Activated T-cell treated with anti-CD3 and anti-CD28 coated beads for 24 hours (primary cell): ENCODE measurements at regions not wholly inside any gene's neighbourhood (a gene's known extent, or its start where the extent isn't known, plus 50 kb on each side); places are given as distances from the start of the nearest gene placed in this dataset.
"Not testable (repeated sequence)": the region's sequence is repeated elsewhere in the genome, so short reads cannot be mapped to it uniquely, and the experiment has no call there.

ENCODE experiments used
- DNase-seq: peaks from one replicate; pipeline ENCODE4 v3.0.0-alpha.2; 2020; ENCODE audit warnings: low read depth

DNA sequence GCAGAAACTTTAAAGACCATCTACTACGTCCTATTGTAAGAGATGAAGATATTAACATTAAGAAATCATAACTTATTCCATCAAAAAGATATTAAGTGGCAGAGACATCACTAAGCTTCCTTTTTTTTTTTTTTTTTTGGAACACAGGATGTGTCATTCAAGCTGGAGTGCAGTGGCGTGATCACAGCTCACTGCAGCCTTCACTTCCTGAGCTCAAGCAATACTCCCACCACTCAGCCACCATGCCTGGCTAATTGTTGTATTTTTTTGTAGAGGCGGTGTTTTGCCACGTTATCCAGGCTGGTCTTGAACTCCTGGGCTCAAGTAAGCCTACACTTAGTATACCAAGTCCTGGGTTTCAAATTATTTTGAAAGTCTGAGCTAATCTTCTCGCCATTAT lies 169.7 kb upstream of the KCTD7 start:
- DNase-seq, result not testable (repeated sequence)

DNA sequence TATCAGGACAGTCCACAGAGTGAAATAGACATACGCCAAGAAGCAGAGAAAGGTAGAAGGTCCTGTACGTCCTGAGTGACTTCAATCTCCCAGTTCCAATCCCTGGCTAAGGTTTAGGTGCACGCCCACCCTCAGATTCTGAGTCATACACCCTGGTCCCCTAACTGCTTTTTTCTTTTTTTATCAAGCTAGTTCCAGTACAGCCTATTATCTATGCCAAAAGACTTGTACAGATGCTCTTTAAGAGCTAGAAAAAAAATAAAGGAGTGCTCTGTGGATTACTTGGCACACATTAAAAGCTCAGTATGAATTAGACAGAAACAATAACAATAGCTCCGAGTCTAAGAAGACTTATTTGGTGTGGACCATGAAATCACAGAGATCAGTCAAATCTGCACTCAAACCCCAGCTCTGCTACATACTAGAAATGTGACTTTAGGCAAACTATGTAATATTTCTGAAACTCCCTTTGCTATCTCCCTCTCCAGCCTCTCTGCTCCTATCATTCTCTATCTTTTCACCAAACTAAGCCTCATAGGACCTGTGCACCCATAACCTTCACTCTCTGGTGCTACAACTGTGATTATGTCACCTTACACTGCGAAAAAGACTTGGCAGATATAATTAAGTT lies 168.8 kb upstream of the KCTD7 start:
- not testable (repeated sequence) for DNase-seq

DNA sequence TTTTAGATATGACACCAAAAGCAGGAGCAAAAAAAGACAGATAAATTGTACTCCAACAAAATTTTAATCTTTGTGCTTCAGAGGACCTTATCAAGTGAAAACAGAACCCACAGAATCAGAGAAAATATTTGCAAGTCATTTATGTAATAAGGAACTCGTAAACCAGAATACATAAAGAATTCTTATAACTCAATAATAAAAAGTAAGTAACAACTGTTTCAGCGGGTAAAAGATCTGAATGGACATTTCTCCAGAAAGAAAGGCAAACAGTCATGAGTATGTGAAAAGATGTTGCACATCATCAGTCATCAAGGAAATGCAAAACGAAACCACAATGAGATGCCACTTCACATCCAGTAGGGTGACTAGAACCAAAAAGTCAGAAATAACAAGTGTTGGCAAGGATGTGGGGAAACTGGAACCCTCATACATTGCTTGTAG lies 167.7 kb upstream of the KCTD7 start:
- DNase-seq, result no peak

DNA sequence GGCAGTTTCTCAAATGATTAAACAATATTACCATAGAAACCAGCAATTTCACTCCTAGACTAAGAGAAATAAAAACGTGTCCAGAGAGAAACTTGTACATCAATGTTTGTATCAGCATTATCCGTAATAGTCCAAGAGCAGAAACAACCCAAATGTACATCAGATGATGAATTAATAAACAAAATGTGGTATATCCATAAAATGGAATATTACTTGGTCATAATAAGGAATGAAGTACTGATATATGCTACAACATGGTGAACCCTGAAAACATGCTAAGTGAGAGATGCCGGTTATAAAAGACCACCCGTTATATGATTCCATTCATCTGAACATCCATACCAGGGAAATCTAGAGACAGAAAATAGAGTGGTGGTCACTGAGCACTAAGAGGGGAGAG lies 167.3 kb upstream of the KCTD7 start:
- DNase-seq, result not testable (repeated sequence)

DNA sequence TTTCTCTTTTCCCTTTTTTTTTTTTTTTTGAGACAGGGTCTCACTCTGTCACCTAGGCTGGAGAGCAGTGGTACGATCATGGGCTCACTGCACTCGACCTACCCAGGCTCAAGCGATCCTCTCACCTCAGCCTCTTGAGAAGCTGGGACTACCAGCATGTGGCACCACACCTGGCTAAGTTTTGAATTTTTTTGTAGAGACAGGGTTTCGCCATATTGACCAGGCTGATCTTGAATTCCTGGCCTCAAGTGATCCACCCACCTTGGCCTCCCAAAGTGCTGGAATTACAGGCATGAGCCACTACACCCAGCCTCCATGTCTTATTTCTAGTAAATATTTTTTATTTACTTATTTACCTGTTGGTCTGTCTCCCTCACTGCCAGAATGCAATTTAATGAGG lies 165.8 kb upstream of the KCTD7 start:
- not testable (repeated sequence) for DNase-seq

DNA sequence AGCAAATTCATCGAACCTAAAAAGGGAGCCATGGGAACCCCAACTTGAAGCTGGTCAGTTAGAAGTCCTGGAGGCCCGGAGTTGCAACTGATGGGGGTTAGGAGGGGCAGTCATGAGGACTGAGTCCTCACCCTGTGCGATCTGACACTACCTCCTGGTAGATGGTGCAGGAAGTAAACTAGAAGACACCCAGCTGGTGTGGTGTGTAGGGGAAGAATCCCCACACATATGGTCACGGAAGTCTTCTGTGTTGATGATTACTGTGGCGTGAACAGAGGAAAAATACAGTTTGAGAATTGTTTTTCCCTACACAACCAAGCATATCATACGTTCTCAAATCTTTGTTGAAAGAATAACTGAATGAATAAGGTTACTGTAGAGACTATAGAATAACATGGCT lies 164.6 kb upstream of the KCTD7 start:
- no peak for DNase-seq

DNA sequence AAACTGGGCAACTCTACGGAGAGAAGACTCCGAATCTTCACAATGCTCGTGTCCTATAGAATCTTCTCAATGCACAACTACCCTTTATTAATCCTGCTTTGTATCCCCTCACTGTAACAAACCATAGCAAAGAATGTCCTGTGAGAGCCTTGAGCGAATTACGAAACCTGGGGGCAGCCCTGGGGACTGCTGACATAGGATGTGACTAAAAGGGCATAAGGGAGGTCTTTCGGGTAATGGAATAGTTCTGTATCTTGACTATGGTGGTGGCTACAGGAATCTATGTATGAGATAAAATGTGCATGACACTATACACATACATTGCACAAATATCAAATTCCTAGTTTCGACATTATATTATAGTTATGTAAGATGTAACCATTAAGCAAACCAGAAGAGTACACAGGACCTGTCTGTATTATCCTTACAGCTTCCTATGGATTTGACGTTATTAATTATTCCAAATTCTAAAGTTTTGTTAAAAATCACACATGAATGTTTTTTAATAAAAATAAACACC lies 162.5 kb upstream of the KCTD7 start:
- DNase-seq, result no peak

DNA sequence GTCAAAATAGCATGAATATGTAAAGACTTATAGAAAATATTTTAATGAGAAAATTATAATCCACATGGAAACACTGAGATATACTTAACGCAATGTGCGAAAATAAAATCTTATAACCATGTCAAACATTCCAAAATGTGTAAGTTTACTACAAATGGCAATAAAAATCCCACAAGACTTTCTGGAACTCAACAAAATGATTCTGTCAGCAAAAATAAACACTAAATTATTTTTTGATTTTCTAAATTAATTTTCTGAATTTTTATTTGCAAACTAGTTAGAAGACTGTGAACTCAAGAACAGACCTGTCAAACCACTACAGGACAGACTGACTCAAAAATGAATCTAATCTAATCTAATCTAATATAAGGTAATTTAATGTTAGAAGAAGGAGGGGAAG lies 160.8 kb upstream of the KCTD7 start:
- DNase-seq, result no peak

DNA sequence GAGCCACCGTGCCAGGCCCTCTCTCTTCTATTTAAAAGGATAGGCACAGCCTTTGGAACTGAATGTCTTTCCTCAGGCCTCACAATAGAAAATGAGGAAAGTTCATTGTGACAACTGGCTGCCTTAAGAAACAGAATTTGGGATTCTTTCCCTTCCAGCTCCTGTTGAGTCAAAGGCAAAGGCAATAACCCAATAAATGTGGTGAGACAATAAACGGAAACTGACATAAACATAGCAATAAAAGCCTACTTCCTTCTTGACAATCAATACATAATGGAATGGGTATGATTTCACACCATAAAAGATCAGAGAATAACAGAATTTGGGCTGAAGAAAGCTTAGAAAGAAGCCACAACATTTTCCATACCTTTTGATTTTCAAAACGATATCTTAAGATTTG lies 155.6 kb upstream of the KCTD7 start:
- DNase-seq, result not testable (repeated sequence)

DNA sequence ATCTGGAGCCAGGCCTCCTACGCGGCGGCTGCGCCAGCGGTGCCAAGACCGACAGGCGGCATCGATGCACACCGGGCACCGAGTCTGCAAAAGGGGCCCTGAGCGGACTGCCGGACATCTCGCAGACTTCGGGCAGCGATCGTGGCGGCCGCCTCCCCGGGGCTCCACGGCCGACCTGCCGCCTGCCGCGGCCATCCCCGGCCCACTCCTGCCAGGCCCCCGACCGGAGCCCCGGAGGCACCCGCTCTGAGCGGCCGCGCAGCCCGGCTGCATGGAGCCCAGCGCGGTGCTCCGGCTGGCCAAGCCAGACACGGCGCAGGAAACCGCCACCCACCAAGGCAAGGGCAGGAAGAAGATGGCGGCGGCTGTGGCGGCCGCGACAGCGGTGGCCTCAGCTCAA lies 154.2 kb upstream of the KCTD7 start:
- no peak for DNase-seq

DNA sequence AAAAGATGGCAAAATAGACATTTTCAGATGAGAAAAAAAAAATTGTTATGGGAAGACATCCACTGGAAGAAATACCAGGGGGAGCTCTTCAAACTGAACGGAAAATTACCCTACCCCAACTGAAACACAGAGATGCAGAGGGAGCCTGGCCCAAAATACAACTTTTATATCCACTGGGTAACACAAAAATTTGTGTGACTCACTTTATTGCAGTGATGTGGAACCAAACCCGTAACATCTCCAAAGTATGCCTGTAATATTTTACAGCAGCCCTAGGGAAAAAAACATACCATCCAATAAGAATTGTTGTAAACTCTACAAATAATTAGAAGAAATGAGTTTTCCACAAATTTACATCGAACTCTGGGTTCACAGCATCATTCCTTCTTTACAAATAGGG lies 152.6 kb upstream of the KCTD7 start:
- not testable (repeated sequence) for DNase-seq

DNA sequence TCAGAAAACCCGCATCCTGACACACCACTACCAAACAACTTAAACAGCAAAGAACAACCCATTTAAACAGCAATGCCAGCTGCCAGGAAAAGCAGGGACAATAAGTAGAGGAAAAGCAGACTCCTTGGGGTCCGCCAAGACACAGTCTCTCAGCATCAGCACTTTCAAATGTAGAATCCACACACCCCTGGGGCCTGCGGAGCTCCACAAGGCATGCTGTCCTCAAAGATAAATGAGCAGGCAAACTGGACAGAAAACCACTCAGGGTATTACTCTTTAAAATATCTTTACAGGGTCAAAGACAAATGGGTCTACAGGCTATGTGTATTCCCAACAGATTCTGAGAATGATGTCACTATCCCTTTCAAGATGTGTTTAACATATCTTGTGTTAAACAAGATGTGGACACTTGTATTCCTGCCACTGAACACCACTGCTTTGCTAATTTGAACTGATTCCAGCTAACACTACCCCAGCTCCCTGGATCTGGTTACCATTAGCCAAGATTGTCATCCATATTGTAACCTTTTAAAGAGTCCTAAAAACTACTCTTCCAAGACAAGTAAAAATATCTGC lies 150.8 kb upstream of the KCTD7 start:
- DNase-seq, result not testable (repeated sequence)

DNA sequence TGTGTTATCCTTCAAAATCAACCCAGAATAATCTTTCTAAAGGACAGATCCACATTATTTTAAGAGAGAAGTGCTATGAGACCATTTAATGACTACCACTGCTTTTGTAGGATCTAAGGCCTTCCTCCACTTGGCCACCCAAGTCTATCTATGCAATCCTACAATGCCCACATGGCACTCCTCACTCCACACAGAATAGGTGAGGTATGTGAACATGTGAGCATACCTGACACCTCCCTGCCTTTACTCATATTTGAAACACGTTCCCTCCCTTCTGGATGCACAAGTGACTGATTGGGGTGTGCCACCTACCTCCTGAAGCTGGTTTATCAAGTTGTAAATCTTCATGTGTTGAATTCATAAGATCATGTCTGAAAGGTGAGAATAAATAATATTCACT lies 147.5 kb upstream of the KCTD7 start:
- not testable (repeated sequence) for DNase-seq

DNA sequence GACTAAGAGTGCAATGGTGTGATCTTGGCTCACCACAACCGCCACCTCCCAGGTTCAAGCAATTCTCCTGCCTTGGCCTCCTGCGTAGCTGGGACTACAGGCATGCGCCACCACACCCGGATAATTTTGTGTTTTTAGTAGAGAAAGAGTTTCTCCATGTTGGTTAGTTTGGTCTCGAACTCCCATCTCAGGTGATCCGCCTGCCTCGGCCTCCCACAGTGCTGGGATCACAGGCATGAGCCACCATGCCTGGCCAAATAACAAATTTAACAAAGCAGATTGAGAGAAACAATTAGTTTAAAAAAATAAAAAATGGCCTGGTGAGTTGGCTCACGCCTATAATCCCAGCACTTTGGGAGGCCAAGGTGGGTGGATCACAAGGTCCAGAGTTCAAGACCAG lies 139.6 kb upstream of the KCTD7 start:
- DNase-seq, result not testable (repeated sequence)

DNA sequence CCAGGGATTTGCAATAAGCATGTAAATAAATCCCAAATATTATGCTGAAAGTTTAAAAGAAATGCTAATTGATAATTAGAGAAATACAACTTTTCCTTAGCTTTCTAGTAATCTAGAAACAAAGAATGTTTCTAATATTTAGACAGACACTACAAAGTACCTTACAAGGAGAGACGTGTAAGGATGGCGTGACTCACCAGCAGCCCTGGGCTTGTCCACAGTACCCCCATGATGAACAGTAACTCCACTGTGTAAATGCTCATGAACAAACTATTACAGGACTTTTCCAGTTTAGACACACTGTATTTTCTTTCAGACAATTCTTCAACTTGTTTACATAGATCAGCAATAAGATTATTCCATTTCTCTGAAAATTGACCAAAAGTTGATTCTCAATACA lies 138.9 kb upstream of the KCTD7 start:
- DNase-seq, result not testable (repeated sequence)

DNA sequence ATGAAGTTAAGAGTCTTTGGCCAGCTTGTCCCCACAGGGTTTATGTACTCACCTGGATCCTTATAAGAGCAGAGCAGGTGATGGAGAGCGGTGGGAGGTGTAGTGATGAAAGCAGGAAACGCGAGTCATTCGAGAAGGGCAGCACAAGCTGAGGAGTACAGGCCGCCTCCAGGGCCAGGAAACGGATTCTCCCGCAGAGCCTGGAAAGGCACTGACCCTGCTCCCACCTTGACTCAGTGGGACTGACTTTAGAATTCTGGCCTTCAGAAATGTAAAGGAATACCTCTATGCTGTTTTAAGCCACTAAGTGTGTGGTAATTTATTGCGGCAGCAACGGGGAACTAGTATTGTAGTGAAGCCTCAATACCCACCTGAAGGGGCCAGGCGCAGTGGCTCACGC lies 137.7 kb upstream of the KCTD7 start:
- not testable (repeated sequence) for DNase-seq

DNA sequence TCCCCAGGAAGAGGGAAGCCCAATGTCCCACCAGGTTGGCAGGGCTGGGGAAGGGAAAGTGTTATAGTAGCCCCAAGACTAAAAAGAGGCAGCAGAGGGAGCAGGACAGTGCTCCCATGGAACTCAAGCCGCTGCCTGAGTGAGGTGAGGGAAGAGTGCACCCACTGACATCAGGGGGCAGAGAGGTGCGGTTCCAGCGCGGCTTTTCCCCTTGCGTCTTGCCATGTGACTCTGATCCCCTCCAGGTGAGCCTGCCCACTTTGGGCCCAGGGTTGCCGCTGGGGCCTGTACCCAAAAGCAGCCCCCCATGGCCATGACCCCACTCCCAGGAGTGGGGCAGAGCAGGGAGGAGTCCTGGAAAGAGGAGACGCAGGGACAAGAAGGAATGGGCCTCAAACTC lies 136.3 kb upstream of the KCTD7 start:
- not testable (repeated sequence) for DNase-seq

DNA sequence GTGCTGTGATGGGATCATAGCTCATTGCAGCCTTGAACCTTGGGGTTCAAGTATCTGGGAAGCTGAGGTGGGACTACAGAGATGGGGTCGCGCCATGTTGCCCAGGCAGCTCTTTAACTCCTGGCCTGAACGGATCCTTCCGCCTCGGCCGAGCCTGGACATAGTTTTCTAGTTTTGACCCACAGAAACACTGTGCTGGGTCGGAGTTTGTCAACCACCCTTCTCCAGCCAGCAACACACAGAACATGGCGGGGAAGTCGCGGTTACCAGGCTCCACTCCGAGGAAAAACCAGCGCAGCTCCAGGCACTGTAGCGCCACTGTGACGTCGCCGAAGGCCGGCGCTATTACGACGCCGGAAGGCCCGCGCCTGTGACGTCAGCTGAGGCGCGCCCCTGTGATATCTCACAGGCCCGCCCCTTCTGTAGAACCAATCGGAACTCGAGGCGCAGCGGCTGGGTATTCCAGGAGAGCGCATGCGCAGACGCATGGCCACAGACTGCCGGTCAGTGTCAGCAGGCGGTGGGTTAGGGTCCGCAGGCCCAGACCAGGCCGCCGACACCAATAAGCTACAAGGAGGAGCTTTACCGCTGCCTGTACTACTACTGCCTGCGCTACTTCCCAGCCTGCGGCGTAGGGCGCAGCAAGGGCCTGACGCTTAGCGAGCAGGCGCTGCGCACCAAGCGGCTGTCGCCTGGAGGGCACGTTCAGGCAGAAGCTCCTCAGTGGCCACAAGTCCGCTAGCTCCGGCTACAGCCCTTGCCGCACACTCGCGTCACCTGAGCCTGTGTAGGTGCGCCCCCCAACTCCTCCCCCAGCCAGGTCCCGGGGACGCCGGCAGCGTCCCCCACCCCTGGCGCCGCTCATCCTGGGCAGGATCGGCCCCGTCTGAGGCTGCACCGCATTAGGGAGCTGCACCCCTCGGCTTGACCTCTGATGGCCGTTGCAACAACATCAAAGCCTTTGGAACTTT lies 135.2 kb upstream of the KCTD7 start:
- DNase-seq, result peak; percentile 93

DNA sequence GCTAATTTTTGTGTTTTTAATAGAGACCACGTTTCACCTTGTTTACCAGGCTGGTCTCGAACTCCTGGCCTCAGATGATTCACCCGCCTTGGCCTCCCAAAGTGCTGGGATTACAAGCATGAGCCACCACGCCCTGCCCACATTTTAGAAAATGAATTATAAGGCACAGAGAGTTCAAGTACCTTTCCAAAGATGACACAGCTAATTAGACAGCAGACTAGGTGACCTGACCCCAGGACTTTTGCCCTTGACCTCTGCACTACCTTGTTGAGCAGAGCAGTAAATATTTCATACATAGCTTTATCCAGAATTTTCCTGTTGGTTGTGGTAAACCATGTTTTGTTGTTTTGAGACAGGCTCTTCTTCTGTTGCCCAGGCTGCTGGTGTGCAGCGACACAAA lies 131.3 kb upstream of the KCTD7 start:
- no peak for DNase-seq

DNA sequence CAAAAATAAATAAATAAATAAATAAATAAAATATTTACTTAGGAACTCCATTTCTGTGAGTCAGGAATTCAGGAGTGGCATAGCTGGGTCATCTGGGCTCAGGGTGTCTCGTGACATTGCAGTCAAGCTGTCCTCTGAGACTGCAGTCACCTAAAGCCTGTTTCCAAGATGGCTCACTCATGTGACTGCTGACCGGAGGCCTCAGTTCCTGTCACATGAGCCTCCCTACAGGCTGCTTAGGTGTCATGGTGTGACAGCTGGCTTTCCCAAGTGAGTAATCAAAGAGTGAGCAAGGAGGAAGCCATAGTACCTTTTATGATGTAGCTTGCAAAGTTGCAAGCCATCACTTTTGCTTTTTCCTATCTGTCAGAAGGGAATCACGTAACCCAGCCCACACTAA lies 128.6 kb upstream of the KCTD7 start:
- no peak for DNase-seq

DNA sequence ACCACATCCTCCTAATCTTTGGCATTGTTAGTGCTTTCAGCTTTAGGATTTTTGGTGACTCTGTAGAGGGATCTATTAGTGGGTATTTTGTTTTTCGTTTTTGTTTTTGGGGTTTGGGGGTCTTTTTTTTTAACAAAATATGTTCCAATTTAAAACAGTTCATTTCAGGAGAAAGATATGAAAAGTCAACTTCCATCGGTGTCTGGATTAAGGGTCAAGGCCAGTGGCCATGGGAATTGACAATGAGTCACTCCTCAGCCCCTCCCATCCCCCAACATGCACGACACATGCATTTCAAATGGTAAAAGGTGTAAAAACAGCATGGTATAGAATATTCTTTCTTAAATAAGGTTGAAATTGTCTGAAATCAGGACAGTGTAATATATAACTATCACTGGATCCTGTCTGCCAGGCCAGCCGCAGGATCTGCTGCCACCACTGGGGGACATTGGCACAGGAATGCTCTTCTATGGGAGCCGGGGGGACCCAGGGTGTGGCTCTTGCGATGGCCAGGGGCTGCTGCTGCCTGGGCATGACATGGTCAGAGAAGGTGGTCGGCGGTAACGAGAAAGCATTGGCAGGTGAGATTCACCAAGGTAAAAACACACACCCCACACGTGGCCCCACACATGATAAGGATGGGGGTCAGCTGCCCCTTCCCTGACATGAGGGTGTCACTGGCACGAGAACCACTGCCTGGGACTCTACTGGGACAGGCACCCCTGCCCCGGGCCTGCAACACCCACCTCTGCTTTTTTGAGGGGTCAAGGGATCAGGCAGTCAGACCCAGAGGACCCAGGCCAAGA lies 126.2 kb upstream of the KCTD7 start:
- no peak for DNase-seq

DNA sequence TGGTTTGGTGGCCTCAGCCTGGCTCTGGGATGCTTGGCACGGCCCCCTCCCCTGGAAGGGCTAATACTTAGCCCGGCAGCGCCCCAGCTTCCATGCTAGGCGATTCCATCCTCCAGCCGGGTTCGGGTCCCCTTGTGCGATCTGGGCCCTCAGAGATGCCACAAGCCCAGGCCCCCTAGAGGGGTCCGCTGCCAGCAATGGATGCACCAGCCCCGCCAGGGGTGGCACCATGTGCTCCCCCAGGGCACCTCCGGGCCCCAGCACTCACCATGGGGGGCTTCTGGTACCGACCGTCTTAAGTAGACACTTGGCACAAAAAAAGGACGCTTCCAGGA lies 125.7 kb upstream of the KCTD7 start:
- DNase-seq, result no peak
